Natural killer cell treated with Interleukin-12 subunit alpha and Interleukin-12 subunit beta and Interleukin-15 and Interleukin-18, amount 100 ng/mL, for 72 hours (primary cell): ENCODE measurements at regions not wholly inside any gene's neighbourhood (a gene's known extent, or its start where the extent isn't known, plus 50 kb on each side); places are given as distances from the start of the nearest gene placed in this dataset.
"Not testable (repeated sequence)": the region's sequence is repeated elsewhere in the genome, so short reads cannot be mapped to it uniquely, and the experiment has no call there.

Experiments
- ATAC-seq, 2 donors: fragments of 150-1000 bp; cut with Tn5 transposase in 1 of 2; sonication (Bioruptor Pico), chemical (Tn5 transposase) in 1 of 2; 2 replicates each; pipeline ENCODE4 v1.10.0; 2021
- DNase-seq: peaks from one replicate; pipeline ENCODE4 v3.0.0; 2022; ENCODE audit warnings: low spot score
- H3K27ac Mint-ChIP-seq, 2 donors: 1 replicate in 1 of 2; 2 replicates in 1 of 2; pipeline ENCODE4 v1.8.0; 2022; ENCODE audit warnings: mixed read lengths in 2 of 2, mild to moderate bottlenecking in 1 of 2, moderate library complexity in 1 of 2
- H3K27me3 Mint-ChIP-seq, 2 donors: 1 replicate in 1 of 2; 2 replicates in 1 of 2; pipeline ENCODE4 v1.8.0; 2022; ENCODE audit warnings: mixed read lengths in 2 of 2
- H3K36me3 Mint-ChIP-seq: one replicate; pipeline ENCODE4 v1.8.0; 2022; ENCODE audit warnings: mixed read lengths
- H3K4me1 Mint-ChIP-seq, 2 donors: 1 replicate in 1 of 2; 2 replicates in 1 of 2; pipeline ENCODE4 v1.8.0; 2022; ENCODE audit warnings: low read depth in 2 of 2, mixed read lengths in 2 of 2, mild to moderate bottlenecking in 1 of 2
- H3K4me3 Mint-ChIP-seq: one replicate; pipeline ENCODE4 v1.8.0; 2022; ENCODE audit warnings: mixed read lengths
- H3K9me3 Mint-ChIP-seq: 2 replicates; pipeline ENCODE4 v1.8.0; 2022; ENCODE audit warnings: mixed read lengths

- not testable (repeated sequence) for H3K4me3 Mint-ChIP-seq, H3K9me3 Mint-ChIP-seq, H3K36me3 Mint-ChIP-seq, H3K4me1 Mint-ChIP-seq, ATAC-seq, H3K27ac Mint-ChIP-seq, DNase-seq, H3K27me3 Mint-ChIP-seq
These were observed 166.7 kb upstream of the NBPF12 start for GRCh38 chr1:146771409-146771808.

- not testable (repeated sequence) for H3K36me3 Mint-ChIP-seq, H3K4me3 Mint-ChIP-seq, H3K27me3 Mint-ChIP-seq, H3K27ac Mint-ChIP-seq, H3K4me1 Mint-ChIP-seq, DNase-seq, H3K9me3 Mint-ChIP-seq, ATAC-seq
These were observed 167.1 kb upstream of the NBPF12 start for GRCh38 chr1:146770998-146771397.

GRCh38 chr1:146763234-146763633 is 174.9 kb upstream of the NBPF12 start:
- H3K27ac Mint-ChIP-seq, H3K9me3 Mint-ChIP-seq, DNase-seq, H3K36me3 Mint-ChIP-seq, H3K4me1 Mint-ChIP-seq, H3K27me3 Mint-ChIP-seq, ATAC-seq, H3K4me3 Mint-ChIP-seq: not testable (repeated sequence)

- not testable (repeated sequence) for H3K4me3 Mint-ChIP-seq, H3K4me1 Mint-ChIP-seq, H3K9me3 Mint-ChIP-seq, H3K27me3 Mint-ChIP-seq, ATAC-seq, H3K36me3 Mint-ChIP-seq, DNase-seq, H3K27ac Mint-ChIP-seq
These were observed 181.3 kb upstream of the NBPF12 start for GRCh38 chr1:146756858-146757257.

- not testable (repeated sequence) for H3K36me3 Mint-ChIP-seq, H3K4me1 Mint-ChIP-seq, ATAC-seq
These were observed 189.4 kb upstream of the NBPF12 start for GRCh38 chr1:146748686-146749085.

GRCh38 chr1:146731981-146732680 is 206.0 kb upstream of the NBPF12 start:
- H3K27ac Mint-ChIP-seq, H3K4me1 Mint-ChIP-seq, H3K4me3 Mint-ChIP-seq, H3K36me3 Mint-ChIP-seq, H3K9me3 Mint-ChIP-seq, ATAC-seq, DNase-seq: not testable (repeated sequence)
- peaks cover 9 to 12% of the 10 kb centered on the region in 2 donors for H3K27me3 Mint-ChIP-seq

More at GRCh38 chr1:146748686-146749085, 189.4 kb upstream of the NBPF12 start:
- H3K27me3 Mint-ChIP-seq, DNase-seq, H3K27ac Mint-ChIP-seq, H3K9me3 Mint-ChIP-seq, H3K4me3 Mint-ChIP-seq: not testable (repeated sequence)

- not testable (repeated sequence) for H3K9me3 Mint-ChIP-seq, H3K4me1 Mint-ChIP-seq, ATAC-seq, DNase-seq, H3K36me3 Mint-ChIP-seq, H3K27ac Mint-ChIP-seq, H3K4me3 Mint-ChIP-seq, H3K27me3 Mint-ChIP-seq
These were observed 208.3 kb upstream of the NBPF12 start for GRCh38 chr1:146729642-146730344.

- H3K36me3 Mint-ChIP-seq, DNase-seq, H3K4me3 Mint-ChIP-seq, H3K27me3 Mint-ChIP-seq, H3K27ac Mint-ChIP-seq, H3K4me1 Mint-ChIP-seq, H3K9me3 Mint-ChIP-seq: not testable (repeated sequence)
- peak in 1 of 2 donors; percentile 44 for ATAC-seq
These were observed 223.1 kb upstream of the NBPF12 start for GRCh38 chr1:146715054-146715453.

GRCh38 chr1:146710838-146711521 is 227.1 kb upstream of the NBPF12 start:
- not testable (repeated sequence) for H3K27ac Mint-ChIP-seq, H3K4me3 Mint-ChIP-seq, H3K9me3 Mint-ChIP-seq, DNase-seq, H3K36me3 Mint-ChIP-seq, ATAC-seq, H3K27me3 Mint-ChIP-seq, H3K4me1 Mint-ChIP-seq

- DNase-seq, H3K27me3 Mint-ChIP-seq, H3K4me1 Mint-ChIP-seq, H3K27ac Mint-ChIP-seq, H3K36me3 Mint-ChIP-seq, H3K4me3 Mint-ChIP-seq, ATAC-seq, H3K9me3 Mint-ChIP-seq: not testable (repeated sequence)
These were observed 228.8 kb upstream of the NBPF12 start for GRCh38 chr1:146709302-146709701.

GRCh38 chr1:146704162-146704724 is 233.9 kb upstream of the NBPF12 start:
- H3K9me3 Mint-ChIP-seq, H3K4me3 Mint-ChIP-seq, H3K4me1 Mint-ChIP-seq, H3K27ac Mint-ChIP-seq, H3K36me3 Mint-ChIP-seq, DNase-seq: not testable (repeated sequence)
- peak in 1 of 2 donors; percentile 36 for ATAC-seq
- peaks cover 0 to 10% of the 10 kb centered on the region in 2 donors for H3K27me3 Mint-ChIP-seq

GRCh38 chr1:146701320-146701719 is 236.8 kb upstream of the NBPF12 start:
- not testable (repeated sequence) for H3K36me3 Mint-ChIP-seq, ATAC-seq, H3K4me1 Mint-ChIP-seq, H3K27me3 Mint-ChIP-seq, H3K4me3 Mint-ChIP-seq, H3K27ac Mint-ChIP-seq, DNase-seq, H3K9me3 Mint-ChIP-seq

GRCh38 chr1:146695388-146695787 is 242.7 kb upstream of the NBPF12 start:
- H3K36me3 Mint-ChIP-seq, H3K9me3 Mint-ChIP-seq, H3K4me1 Mint-ChIP-seq, DNase-seq, H3K27ac Mint-ChIP-seq, ATAC-seq, H3K4me3 Mint-ChIP-seq, H3K27me3 Mint-ChIP-seq: not testable (repeated sequence)

GRCh38 chr1:146691798-146692197 is 246.3 kb upstream of the NBPF12 start:
- not testable (repeated sequence) for H3K4me3 Mint-ChIP-seq, ATAC-seq, H3K4me1 Mint-ChIP-seq, H3K36me3 Mint-ChIP-seq, DNase-seq, H3K9me3 Mint-ChIP-seq, H3K27me3 Mint-ChIP-seq, H3K27ac Mint-ChIP-seq
